ENCODE measurements at regions not wholly inside any gene's neighbourhood (a gene's known extent, or its start where the extent isn't known, plus 50 kb on each side); places are given as distances from the start of the nearest gene placed in this dataset.

DNA sequence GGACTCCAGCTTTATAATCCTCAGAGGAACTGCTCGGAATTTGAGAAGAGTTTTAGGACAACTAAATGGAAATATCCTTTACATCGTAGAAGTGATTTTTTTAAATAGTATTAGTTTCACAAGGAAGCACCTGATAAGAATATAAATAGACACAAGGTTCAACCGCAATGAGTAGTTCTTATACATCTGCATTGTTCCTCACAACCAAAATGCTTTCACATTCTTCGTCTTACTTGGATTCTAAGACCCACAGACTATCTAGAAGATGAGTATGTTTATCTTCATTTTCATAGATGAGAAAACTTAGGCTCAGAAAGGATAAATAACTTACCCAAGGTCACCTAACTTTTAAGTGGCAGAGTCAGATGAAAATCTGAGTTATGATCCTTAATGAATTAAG, 469.0 kb downstream of the GALC start:
- no peak overlapping the region; the same call in 1 of the 2 replicates for H3K27ac ChIP-seq
- H3K4me1 ChIP-seq (ENCODE audit: low read depth, poor library complexity, severe bottlenecking): peaks cover 8% of the 10 kb centered on the region
- no peak overlapping the region for H3K4me2 ChIP-seq
- TF ChIP-seq, protein P1, sequence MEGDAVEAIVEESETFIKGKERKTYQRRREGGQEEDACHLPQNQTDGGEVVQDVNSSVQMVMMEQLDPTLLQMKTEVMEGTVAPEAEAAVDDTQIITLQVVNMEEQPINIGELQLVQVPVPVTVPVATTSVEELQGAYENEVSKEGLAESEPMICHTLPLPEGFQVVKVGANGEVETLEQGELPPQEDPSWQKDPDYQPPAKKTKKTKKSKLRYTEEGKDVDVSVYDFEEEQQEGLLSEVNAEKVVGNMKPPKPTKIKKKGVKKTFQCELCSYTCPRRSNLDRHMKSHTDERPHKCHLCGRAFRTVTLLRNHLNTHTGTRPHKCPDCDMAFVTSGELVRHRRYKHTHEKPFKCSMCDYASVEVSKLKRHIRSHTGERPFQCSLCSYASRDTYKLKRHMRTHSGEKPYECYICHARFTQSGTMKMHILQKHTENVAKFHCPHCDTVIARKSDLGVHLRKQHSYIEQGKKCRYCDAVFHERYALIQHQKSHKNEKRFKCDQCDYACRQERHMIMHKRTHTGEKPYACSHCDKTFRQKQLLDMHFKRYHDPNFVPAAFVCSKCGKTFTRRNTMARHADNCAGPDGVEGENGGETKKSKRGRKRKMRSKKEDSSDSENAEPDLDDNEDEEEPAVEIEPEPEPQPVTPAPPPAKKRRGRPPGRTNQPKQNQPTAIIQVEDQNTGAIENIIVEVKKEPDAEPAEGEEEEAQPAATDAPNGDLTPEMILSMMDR (conservative IDR thresholded peaks at IDR 0.05; ENCODE audit: low read depth, low read length): no peak
- no peak overlapping the region for H2AFZ ChIP-seq (ENCODE audit: low read depth)
- H3K36me3 ChIP-seq (ENCODE audit: insufficient read depth): no peaks in the 10 kb centered on the region
- no peaks in the 10 kb centered on the region for H3K79me2 ChIP-seq (ENCODE audit: insufficient read depth, low read depth)
- H3K4me3 ChIP-seq (IDR thresholded peaks at IDR 0.05; ENCODE audit: insufficient read depth, low read depth, low read length): no peak overlapping the region
- H3K9ac ChIP-seq: no peak overlapping the region
- no peaks in the 10 kb centered on the region for H4K20me1 ChIP-seq (ENCODE audit: insufficient read depth)
- no peaks in the 10 kb centered on the region for H3K27me3 ChIP-seq (ENCODE audit: insufficient read depth, low read depth)

DNA sequence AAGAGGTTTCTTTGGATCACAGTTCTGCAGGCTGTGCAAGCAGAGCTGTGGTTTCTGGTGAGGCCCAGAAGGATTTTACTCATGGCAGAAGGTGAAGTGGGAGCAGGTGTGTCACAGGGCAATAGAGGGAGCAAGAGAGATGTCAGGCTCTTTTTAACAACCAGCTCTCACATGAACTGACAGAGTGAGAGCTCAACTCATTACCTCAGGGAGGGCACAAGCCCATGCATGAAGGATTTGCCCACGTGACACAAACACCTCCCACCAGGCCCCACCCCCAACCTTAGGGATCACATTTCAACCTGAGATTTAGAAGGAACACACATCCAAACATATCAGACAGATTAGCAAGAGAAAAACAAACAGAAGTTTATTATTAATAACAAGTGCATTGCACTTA, 470.4 kb downstream of the GALC start:
- H3K36me3 ChIP-seq (ENCODE audit: insufficient read depth): no peaks in the 10 kb centered on the region
- TF ChIP-seq, protein P1 (conservative IDR thresholded peaks at IDR 0.05; ENCODE audit: low read depth, low read length): no peak
- no peaks in the 10 kb centered on the region for H4K20me1 ChIP-seq (ENCODE audit: insufficient read depth)
- no peaks in the 10 kb centered on the region for H3K79me2 ChIP-seq (ENCODE audit: insufficient read depth, low read depth)
- no peak overlapping the region for H3K9ac ChIP-seq
- H3K4me3 ChIP-seq (IDR thresholded peaks at IDR 0.05; ENCODE audit: insufficient read depth, low read depth, low read length): no peak overlapping the region
- H3K4me1 ChIP-seq (ENCODE audit: low read depth, poor library complexity, severe bottlenecking): peaks cover 8% of the 10 kb centered on the region
- H2AFZ ChIP-seq (ENCODE audit: low read depth): no peak overlapping the region
- no peak overlapping the region for H3K4me2 ChIP-seq
- H3K27ac ChIP-seq: no peak overlapping the region
- no peaks in the 10 kb centered on the region for H3K27me3 ChIP-seq (ENCODE audit: insufficient read depth, low read depth)

DNA sequence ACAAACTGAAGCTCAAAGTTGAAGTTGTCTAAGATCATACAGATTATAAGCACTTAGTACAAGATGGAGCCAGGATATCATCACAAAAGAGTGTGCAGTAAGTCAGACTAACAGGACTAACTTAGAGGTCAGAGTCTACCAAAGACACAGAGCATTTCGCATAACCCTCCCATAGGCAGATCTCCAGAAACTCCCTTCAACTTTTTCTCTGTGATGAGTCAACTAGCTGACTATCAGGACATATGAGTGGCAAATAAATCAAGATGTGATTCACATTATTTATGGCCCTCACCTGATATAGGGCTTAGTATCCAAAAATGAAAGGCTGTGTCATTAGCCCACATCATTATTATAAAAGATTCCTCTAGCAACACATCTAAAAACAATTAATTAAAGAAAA, 484.6 kb downstream of the GALC start:
- Histone ChIP-seq H2AFZ (ENCODE audit: low read depth) (no peak overlapping the region), H3K36me3 (ENCODE audit: insufficient read depth) (no peaks in the 10 kb centered on the region), H3K27ac (no peak overlapping the region), H3K79me2 (ENCODE audit: insufficient read depth, low read depth) (no peaks in the 10 kb centered on the region), H3K4me3 (IDR thresholded peaks at IDR 0.05; ENCODE audit: insufficient read depth, low read depth, low read length) (no peak overlapping the region), H3K9ac (no peak overlapping the region), H3K4me1 (ENCODE audit: low read depth, poor library complexity, severe bottlenecking) (no peaks in the 10 kb centered on the region), H3K4me2 (no peak overlapping the region), H3K27me3 (ENCODE audit: insufficient read depth, low read depth) (no peaks in the 10 kb centered on the region), H4K20me1 (ENCODE audit: insufficient read depth) (no peaks in the 10 kb centered on the region)
- TF ChIP-seq, protein P1 (conservative IDR thresholded peaks at IDR 0.05; ENCODE audit: low read depth, low read length): no peak

DNA sequence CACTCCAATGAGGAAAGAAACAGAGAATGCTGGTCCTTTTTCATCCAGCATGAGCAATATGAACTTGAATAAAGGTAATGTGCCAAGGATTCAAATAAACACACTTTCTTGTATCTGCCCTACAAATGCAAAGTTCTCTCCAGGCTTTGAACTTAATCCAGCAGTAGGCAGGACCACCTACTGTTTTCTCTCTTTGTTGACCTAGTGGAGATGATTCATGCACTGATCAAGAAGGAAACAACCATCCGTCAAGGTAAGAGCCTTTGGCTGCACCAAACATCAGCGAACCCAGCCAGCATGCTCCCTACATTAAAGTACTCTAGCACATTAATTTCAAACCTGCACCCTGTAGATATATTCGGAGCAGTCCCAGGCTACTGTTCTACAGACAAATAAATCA, 489.3 kb downstream of the GALC start:
- H4K20me1 ChIP-seq (ENCODE audit: insufficient read depth): no peaks in the 10 kb centered on the region

More for the DNA sequence above, 489.3 kb downstream of the GALC start:
- Histone ChIP-seq H3K4me3 (IDR thresholded peaks at IDR 0.05; ENCODE audit: insufficient read depth, low read depth, low read length) (no peak overlapping the region), H3K4me1 (ENCODE audit: low read depth, poor library complexity, severe bottlenecking) (no peaks in the 10 kb centered on the region), H3K27ac (no peak overlapping the region), H3K9ac (no peak overlapping the region), H3K36me3 (ENCODE audit: insufficient read depth) (no peaks in the 10 kb centered on the region), H3K79me2 (ENCODE audit: insufficient read depth, low read depth) (no peaks in the 10 kb centered on the region), H3K27me3 (ENCODE audit: insufficient read depth, low read depth) (no peaks in the 10 kb centered on the region), H2AFZ (ENCODE audit: low read depth) (no peak overlapping the region), H3K4me2 (no peak overlapping the region)
- TF ChIP-seq, protein P1 (conservative IDR thresholded peaks at IDR 0.05; ENCODE audit: low read depth, low read length): no peak

All from KMS-11 (cell line).